H7 (cell line): ENCODE measurements at regions not wholly inside any gene's neighbourhood (a gene's known extent, or its start where the extent isn't known, plus 50 kb on each side); places are given as distances from the start of the nearest gene placed in this dataset.

ENCODE experiments used
- DNase-seq: peaks from one replicate; pipeline ENCODE4 v3.0.0; 2012
- H3K27me3 ChIP-seq: 2 replicates; pipeline ENCODE4 v1.6.0; 2011; ENCODE audit warnings: mild to moderate bottlenecking, low read length; ENCODE audit not compliant: control insufficient read depth, insufficient read depth
- H3K36me3 ChIP-seq: replicated peaks from 2 replicates; pipeline ENCODE4 v1.5.1; 2011; ENCODE audit warnings: low read length; ENCODE audit not compliant: control insufficient read depth, insufficient read depth
- H3K4me3 ChIP-seq: 2 replicates; pipeline ENCODE4 v1.5.1; 2011; ENCODE audit warnings: low read depth, mild to moderate bottlenecking, control low read depth, low read length, moderate library complexity; ENCODE audit not compliant: insufficient read depth

DNA sequence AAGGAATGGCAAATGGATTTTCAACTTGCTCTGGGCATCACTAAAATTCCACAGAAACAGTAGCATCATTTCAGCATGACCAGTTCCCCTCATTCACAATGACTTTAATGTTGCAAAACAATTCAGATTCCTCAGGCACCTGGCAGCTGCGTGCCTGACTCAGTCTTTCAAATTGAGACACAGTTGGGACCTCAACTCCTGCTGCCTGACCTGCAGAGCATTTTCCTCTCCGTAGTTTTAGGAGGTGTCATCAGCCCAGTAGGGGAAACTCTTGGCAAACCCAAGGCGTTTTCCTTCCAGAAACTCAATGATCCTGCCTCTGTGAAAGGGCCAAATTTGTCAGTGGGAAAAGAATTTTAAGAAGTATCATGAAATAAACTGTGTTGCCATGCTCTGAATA lies 388.9 kb downstream of the SPRY1 start:
- no peaks in the 10 kb centered on the region for H3K27me3 ChIP-seq
- no peak overlapping the region for H3K4me3 ChIP-seq
- DNase-seq: peak; percentile 13
- no peaks in the 10 kb centered on the region for H3K36me3 ChIP-seq

DNA sequence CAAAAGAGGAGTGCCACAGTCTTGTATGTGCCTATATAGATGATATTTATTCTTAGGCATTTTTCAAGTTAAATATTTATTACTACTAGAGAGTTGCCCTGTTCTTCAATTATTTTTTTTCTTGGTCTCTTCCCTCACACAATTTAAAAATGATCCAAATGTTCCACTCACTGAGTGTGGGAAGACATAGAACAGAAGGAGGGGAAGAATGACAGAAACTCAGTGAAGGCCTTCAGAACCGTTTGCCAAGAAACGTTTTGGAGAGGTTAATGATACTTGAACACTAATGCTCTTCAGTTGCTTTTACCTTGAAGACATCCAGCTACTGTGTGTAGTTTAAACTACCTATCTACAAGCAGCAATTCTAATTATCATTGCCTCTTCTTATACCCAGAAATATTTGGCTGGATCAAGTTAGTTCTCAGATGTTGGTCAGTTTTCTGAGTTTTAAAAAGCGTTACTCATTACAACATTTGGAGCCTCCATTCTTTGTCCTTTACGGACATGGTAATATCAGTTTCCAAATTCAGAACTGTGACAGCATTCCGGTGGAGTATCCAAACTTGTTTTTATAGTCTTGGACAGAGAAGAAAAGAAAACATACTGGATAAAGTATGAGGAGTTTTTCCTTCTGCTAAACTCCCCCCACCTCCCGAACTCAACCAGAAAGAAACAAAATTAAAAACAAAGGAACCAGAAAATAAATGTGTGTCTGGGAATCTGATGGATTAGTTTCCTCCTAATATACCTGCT lies 389.7 kb downstream of the SPRY1 start:
- no peak overlapping the region for H3K4me3 ChIP-seq
- DNase-seq: no peak
- no peaks in the 10 kb centered on the region for H3K36me3 ChIP-seq
- H3K27me3 ChIP-seq: no peaks in the 10 kb centered on the region

DNA sequence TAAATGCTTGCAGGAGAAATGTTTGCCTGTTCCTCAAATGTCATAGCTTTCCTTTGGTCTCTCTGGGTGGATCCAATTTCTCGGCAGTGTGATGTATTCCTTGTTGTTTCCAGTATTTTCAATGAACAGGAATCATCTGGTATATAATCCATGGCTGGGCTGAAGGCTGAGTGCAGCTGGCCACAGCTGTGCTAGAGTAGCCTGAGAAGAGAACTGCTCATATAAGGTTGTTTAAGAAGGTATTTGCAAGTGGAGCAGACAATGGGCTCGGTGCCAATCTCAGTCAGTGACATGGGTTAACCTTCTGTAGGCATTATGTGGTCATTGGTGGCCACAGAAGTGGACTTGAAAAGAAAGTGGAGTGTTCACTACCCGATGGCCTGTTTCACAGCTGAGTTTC lies 390.3 kb downstream of the SPRY1 start:
- no peaks in the 10 kb centered on the region for H3K27me3 ChIP-seq
- DNase-seq: no peak
- H3K4me3 ChIP-seq: no peak overlapping the region
- no peaks in the 10 kb centered on the region for H3K36me3 ChIP-seq

DNA sequence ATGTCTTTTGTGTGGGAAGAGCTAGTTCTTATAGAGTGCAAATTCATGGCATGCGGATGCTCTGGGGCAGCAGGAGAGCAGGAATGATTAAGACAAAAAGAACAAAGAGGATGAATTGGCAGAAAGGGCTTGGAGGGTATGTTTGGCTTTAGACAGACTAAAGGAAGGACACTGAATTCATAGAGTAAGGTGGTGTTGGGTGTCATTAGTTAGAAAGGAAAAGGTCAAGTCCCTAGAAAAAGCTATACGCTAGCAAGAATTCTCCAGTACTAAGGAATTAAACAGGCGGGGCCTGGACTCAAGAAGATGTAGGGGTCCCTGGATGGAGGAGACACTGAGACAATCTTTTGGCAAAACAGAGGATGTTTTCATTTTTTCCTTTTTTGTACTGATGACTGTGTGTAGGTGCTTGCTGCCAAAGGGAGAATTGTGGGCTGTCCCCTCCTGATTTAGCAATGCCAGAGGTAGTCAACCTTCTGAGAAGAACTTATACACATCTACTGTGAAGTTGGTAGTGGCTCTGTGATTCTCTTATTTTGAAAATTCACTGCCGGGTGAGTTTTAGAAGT lies 391.0 kb downstream of the SPRY1 start:
- DNase-seq: no peak
- Histone ChIP-seq H3K4me3 (no peak overlapping the region), H3K27me3 (no peaks in the 10 kb centered on the region), H3K36me3 (no peaks in the 10 kb centered on the region)

GRCh38 chr4:123788577-123788976 lies 392.0 kb downstream of the SPRY1 start:
- Histone ChIP-seq H3K4me3 (no peak overlapping the region), H3K27me3 (no peaks in the 10 kb centered on the region), H3K36me3 (no peaks in the 10 kb centered on the region)
- DNase-seq: no peak

GRCh38 chr4:123790681-123791080 lies 394.1 kb downstream of the SPRY1 start:
- H3K36me3 ChIP-seq: no peaks in the 10 kb centered on the region
- no peaks in the 10 kb centered on the region for H3K27me3 ChIP-seq
- H3K4me3 ChIP-seq: no peak overlapping the region
- no peak for DNase-seq

- DNase-seq: no peak
- Histone ChIP-seq H3K4me3 (no peak overlapping the region), H3K36me3 (no peaks in the 10 kb centered on the region), H3K27me3 (no peaks in the 10 kb centered on the region)
Measured at GRCh38 chr4:123802082-123802645, 405.6 kb downstream of the SPRY1 start.

GRCh38 chr4:123802933-123803332 lies 406.3 kb downstream of the SPRY1 start:
- Histone ChIP-seq H3K36me3 (no peaks in the 10 kb centered on the region), H3K27me3 (no peaks in the 10 kb centered on the region), H3K4me3 (no peak overlapping the region)
- DNase-seq: no peak

DNA sequence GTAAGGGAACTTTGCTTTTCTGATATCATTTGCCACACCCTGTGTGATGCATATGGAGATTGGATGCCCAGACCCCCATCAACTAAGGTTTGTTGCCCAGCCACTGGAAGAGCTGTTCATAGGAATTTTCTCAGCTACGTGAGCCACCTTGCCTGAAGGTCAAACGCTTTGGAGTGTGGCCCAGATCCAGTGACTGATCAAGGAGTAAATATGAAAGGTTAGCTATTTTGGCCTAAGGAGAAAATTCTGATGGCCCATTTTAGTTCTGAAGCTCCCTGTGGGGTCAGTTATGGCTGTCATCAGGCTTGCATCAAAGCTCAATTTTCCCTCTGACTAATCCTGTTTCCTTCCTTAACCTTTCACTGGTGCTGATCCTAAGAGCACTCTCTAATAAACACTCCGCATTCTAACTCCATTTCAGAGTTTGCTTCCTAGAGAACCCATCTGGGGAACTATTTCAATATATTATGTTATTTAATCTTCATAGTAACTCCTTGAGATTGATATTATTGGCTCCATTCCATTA lies 407.7 kb downstream of the SPRY1 start:
- no peak overlapping the region for H3K4me3 ChIP-seq
- no peaks in the 10 kb centered on the region for H3K27me3 ChIP-seq
- DNase-seq: no peak
- H3K36me3 ChIP-seq: no peaks in the 10 kb centered on the region

DNA sequence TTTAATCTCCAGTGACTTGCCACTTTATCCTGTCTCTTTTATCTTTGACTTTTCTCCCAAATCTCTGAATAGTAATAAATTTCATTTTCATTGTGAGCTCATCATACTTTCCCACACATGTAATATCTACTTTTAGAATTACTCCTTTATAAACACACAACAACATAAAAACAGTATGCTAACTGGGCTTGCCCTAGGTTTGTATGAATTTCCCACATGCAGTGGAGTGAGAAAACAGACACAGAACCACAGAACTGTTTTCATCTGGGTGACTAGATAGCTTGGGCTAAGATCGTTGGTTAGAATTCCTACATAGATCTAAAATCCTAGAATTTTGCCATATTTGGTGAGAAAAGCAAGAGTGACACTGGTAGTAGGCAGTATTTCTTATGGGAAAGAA lies 409.5 kb downstream of the SPRY1 start:
- H3K36me3 ChIP-seq: no peaks in the 10 kb centered on the region
- H3K4me3 ChIP-seq: no peak overlapping the region
- no peak for DNase-seq
- H3K27me3 ChIP-seq: no peaks in the 10 kb centered on the region

DNA sequence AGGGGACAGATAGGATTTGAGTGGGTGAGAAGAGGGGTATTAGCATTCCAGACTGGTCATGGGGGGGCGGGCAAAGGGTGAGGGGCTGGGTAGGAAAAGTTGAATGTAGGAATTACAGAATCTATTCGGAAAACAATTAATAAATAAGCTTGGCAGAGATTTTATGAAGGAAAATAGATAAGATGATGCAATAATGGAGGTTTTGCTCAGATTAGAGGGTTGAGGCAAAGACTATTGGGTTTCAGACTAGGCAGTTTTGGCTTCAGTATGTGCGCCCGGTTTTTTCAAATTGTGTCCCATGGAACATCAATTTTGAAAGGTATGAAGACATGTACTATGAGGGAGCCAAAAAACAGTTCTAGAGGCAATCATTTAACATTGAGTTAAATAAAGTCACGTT lies 410.6 kb downstream of the SPRY1 start:
- no peak overlapping the region for H3K4me3 ChIP-seq
- DNase-seq: no peak

DNA sequence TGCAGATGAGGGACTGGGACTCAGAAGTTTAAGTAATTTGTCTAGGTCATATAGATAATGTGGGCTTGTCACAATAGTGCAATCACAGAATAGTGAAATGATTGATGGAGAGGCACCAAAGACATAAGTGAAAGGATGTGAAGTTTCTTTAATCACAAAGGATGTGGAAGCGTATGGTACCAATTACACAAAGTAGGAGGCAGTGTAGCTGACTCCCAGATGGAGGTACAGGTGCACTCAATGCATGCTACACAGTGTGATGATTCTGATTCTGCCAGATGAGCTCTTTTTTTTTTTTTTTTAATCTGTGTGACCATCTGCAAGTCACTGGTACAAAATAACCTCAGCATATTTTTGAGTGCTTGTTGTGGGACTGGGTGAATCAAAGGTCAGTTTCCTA lies 411.3 kb downstream of the SPRY1 start:
- Histone ChIP-seq H3K4me3 (no peak overlapping the region), H3K36me3 (no peaks in the 10 kb centered on the region)

More for the DNA sequence above, 410.6 kb downstream of the SPRY1 start:
- no peaks in the 10 kb centered on the region for H3K27me3 ChIP-seq
- H3K36me3 ChIP-seq: no peaks in the 10 kb centered on the region

DNA sequence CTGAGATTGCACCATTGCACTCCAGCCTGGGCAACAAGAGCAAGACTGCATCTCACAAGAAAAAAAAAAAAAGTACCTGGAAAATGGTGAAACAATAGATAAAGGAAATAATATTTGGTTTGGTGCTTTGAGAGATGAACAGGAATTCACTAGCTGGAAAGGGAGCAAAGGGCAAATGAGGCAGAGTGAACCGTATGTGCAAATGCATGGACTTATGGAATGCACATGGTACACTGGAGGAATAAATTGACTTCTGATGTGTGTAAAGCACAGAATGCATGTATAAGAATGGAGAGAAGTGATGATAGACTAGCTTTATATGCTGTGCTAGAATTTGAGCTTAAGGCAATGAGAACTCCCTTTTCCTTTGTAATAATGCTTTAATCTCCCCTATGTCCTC lies 413.3 kb downstream of the SPRY1 start:
- DNase-seq: no peak
- Histone ChIP-seq H3K27me3 (no peaks in the 10 kb centered on the region), H3K36me3 (no peaks in the 10 kb centered on the region), H3K4me3 (no peak overlapping the region)

More for the DNA sequence above, 411.3 kb downstream of the SPRY1 start:
- DNase-seq: no peak
- no peaks in the 10 kb centered on the region for H3K27me3 ChIP-seq

DNA sequence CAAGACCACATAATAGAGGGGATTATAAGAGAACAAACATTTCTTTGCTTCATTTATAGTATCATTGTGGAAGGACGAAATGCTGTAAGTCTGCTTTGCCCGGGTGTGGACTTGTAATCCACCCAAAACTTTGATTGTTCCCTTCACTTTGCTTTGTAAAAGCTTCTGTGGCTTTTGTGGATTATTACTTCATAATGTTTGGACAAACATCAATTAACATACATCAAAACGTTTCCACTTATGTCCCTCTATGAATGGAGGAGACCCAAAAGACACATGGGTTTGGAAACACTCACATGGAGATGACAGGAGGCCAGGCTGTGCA lies 415.4 kb downstream of the SPRY1 start:
- Histone ChIP-seq H3K27me3 (no peaks in the 10 kb centered on the region), H3K4me3 (no peak overlapping the region), H3K36me3 (no peaks in the 10 kb centered on the region)
- DNase-seq: no peak

- Histone ChIP-seq H3K27me3 (no peaks in the 10 kb centered on the region), H3K36me3 (no peaks in the 10 kb centered on the region), H3K4me3 (no peak overlapping the region)
- DNase-seq: no peak
Measured at GRCh38 chr4:123813901-123814300, 417.3 kb downstream of the SPRY1 start.
